ENCODE measurements at regions not wholly inside any gene's neighbourhood (a gene's known extent, or its start where the extent isn't known, plus 50 kb on each side); places are given as distances from the start of the nearest gene placed in this dataset.

- Histone ChIP-seq H3K4me3 (no peak overlapping the region), H3K27ac (no peak overlapping the region), H3K4me2 (no peak overlapping the region), H3K4me1 (no peaks in the 10 kb centered on the region), H3K9me3 (no peaks in the 10 kb centered on the region)
- ATAC-seq, result no peak
- 3% methylated on average over 2 of the region's 2 CpGs for WGBS (ENCODE audit: missing lambda C conversion rate)
- DNase-seq (ENCODE audit: low read depth in 1 of 2, low spot score in 1 of 2), result no peak
- no peak for FAIRE-seq
- POLR2A ChIA-PET, result no interaction called here
- no peak for TF ChIP-seq KDM5A (IDR thresholded peaks at IDR 0.05)
- TF ChIP-seq HEYL (CRISPR knock-in tag; IDR thresholded peaks at IDR 0.05), result no peak
- TF ChIP-seq HOXA7 (CRISPR knock-in tag; IDR thresholded peaks at IDR 0.05), result no peak
- TF ChIP-seq NFE2L2 (conservative IDR thresholded peaks at IDR 0.05; ENCODE audit: low read length), result no peak
- TF ChIP-seq CHD4 (IDR thresholded peaks at IDR 0.05; ENCODE audit: borderline replicate concordance), result no peak
- no peak for TF ChIP-seq CBX8 (IDR thresholded peaks at IDR 0.05)
- TF ChIP-seq RFX5 (IDR thresholded peaks at IDR 0.05), result no peak
- TF ChIP-seq FOXS1 (CRISPR knock-in tag; IDR thresholded peaks at IDR 0.05), result no peak
- TF ChIP-seq KDM1A (IDR thresholded peaks at IDR 0.05; ENCODE audit: low read depth), result no peak
- no peak for TF ChIP-seq HDAC2 (IDR thresholded peaks at IDR 0.05)
- TF ChIP-seq NPAS2 (CRISPR knock-in tag; IDR thresholded peaks at IDR 0.05; ENCODE audit: borderline replicate concordance), result no peak
- TF ChIP-seq ZNF302 (CRISPR knock-in tag; IDR thresholded peaks at IDR 0.05), result no peak
- TF ChIP-seq BHLHE40 (IDR thresholded peaks at IDR 0.05; ENCODE audit: low read depth, low read length), result no peak
- no peak for TF ChIP-seq USF2 (IDR thresholded peaks at IDR 0.05)
- TF ChIP-seq RARB (CRISPR knock-in tag; IDR thresholded peaks at IDR 0.05), result no peak
- CTCF ChIA-PET, result no interaction called here
These were observed 235.3 kb downstream of the INHBA start for GRCh38 chr7:41467596-41467995.

DNA sequence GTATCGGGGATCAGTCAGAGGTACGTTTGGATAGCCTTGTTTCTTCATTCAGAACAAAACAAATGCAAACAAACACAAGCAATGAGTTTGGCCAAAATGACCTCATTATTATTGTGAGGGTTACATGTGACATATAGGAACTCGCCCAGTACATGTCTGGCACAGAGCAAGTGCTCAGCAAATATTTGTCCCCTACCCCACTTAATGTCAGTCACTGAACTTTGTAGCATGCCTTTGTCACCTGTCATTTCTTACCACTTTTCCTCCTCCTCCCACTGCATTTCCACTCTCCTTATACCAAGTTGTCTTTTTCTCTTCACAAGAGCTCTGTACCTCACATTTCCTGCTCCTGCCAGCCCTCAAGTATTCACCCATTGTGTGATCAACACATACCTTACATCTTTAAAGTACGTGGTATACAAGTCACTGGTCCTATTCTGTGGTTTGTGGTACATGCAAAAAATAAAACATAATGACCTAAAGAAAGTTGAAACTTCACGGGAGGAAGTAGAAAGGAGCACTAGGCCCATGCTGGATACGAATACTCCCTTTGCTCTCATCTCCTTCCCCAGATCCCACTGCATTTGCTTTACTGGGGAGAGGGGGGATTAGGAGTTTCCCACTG is 236.0 kb downstream of the INHBA start:
- DNase-seq (ENCODE audit: low read depth in 1 of 2, low spot score in 1 of 2) (no peak), ATAC-seq (no peak), FAIRE-seq (no peak)
- H3K4me3 ChIP-seq, result no peak overlapping the region
- no peaks in the 10 kb centered on the region for H3K4me1 ChIP-seq
- no peak overlapping the region for H3K4me2 ChIP-seq
- WGBS (ENCODE audit: missing lambda C conversion rate), result 7% methylated on average over 6 of the region's 6 CpGs
- H3K9me3 ChIP-seq, result no peaks in the 10 kb centered on the region
- CTCF ChIA-PET, result no interaction called here
- TF ChIP-seq TP53 (CRISPR knock-in tag; IDR thresholded peaks at IDR 0.05) (no peak), KDM5A (IDR thresholded peaks at IDR 0.05) (no peak), ZNF302 (CRISPR knock-in tag; IDR thresholded peaks at IDR 0.05) (no peak), ZFP36 (IDR thresholded peaks at IDR 0.05; ENCODE audit: borderline replicate concordance, partially characterized antibody) (no peak), ZC3H11A (IDR thresholded peaks at IDR 0.05) (no peak), NR3C1 (IDR thresholded peaks at IDR 0.05) (no peak), HES2 (IDR thresholded peaks at IDR 0.05) (no peak), SMC3 (IDR thresholded peaks at IDR 0.05) (no peak), JUNB (IDR thresholded peaks at IDR 0.05) (no peak), CHD2 (IDR thresholded peaks at IDR 0.05; ENCODE audit: low read length, partially characterized antibody) (no peak), HOXB13 (CRISPR knock-in tag; IDR thresholded peaks at IDR 0.05; ENCODE audit: low read depth) (no peak)
- TF ChIP-seq, protein P1, sequence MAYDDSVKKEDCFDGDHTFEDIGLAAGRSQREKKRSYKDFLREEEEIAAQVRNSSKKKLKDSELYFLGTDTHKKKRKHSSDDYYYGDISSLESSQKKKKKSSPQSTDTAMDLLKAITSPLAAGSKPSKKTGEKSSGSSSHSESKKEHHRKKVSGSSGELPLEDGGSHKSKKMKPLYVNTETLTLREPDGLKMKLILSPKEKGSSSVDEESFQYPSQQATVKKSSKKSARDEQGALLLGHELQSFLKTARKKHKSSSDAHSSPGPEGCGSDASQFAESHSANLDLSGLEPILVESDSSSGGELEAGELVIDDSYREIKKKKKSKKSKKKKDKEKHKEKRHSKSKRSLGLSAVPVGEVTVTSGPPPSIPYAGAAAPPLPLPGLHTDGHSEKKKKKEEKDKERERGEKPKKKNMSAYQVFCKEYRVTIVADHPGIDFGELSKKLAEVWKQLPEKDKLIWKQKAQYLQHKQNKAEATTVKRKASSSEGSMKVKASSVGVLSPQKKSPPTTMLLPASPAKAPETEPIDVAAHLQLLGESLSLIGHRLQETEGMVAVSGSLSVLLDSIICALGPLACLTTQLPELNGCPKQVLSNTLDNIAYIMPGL (CRISPR knock-in tag; IDR thresholded peaks at IDR 0.05; ENCODE audit: borderline replicate concordance), result no peak
- TF ChIP-seq, protein P2, sequence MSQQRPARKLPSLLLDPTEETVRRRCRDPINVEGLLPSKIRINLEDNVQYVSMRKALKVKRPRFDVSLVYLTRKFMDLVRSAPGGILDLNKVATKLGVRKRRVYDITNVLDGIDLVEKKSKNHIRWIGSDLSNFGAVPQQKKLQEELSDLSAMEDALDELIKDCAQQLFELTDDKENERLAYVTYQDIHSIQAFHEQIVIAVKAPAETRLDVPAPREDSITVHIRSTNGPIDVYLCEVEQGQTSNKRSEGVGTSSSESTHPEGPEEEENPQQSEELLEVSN (IDR thresholded peaks at IDR 0.05; ENCODE audit: borderline replicate concordance, low read depth), result no peak
- H3K27ac ChIP-seq, result no peak overlapping the region
- POLR2A ChIA-PET, result no interaction called here

Data from A549 (cell line).